Cardiac muscle cell (in vitro differentiated cells and primary cell): ENCODE measurements at regions not wholly inside any gene's neighbourhood (a gene's known extent, or its start where the extent isn't known, plus 50 kb on each side); places are given as distances from the start of the nearest gene placed in this dataset.

ENCODE experiments used
- DNase-seq, 2 donors: peaks; one replicate each; pipeline versions ENCODE4 v3.0.0 to v3.0.0-alpha.2; 2010 to 2017; ENCODE audit warnings: low read depth in 1 of 2, low spot score in 1 of 2
- H3K27ac ChIP-seq: fragments of 200-600 bp; sonication (generic); 2 replicates; pipeline ENCODE4 v1.5.1; 2016
- H3K27me3 ChIP-seq: fragments of 200-600 bp; sonication (generic); 2 replicates; pipeline ENCODE4 v1.6.0; 2016; ENCODE audit warnings: control low read depth
- H3K36me3 ChIP-seq: fragments of 200-600 bp; sonication (generic); 2 replicates; pipeline ENCODE4 v1.5.1; 2016; ENCODE audit warnings: control low read depth
- H3K4me1 ChIP-seq: fragments of 200-600 bp; sonication (generic); 2 replicates; pipeline ENCODE4 v1.8.1; 2017; ENCODE audit warnings: low read depth, mild to moderate bottlenecking, mixed run types
- H3K4me3 ChIP-seq: fragments of 200-600 bp; sonication (generic); 2 replicates; pipeline ENCODE4 v1.5.1; 2016; ENCODE audit warnings: mild to moderate bottlenecking
- H3K9me3 ChIP-seq: fragments of 200-600 bp; sonication (generic); 2 replicates; pipeline ENCODE4 v1.5.1; 2017; ENCODE audit warnings: low read depth, mild to moderate bottlenecking, control low read depth
- TF ChIP-seq, protein P1 (sequence below): IDR thresholded peaks from 2 replicates; pipeline ENCODE4 v1.5.1; 2012; ENCODE audit warnings: low read depth, mild to moderate bottlenecking, low read length

DNA sequence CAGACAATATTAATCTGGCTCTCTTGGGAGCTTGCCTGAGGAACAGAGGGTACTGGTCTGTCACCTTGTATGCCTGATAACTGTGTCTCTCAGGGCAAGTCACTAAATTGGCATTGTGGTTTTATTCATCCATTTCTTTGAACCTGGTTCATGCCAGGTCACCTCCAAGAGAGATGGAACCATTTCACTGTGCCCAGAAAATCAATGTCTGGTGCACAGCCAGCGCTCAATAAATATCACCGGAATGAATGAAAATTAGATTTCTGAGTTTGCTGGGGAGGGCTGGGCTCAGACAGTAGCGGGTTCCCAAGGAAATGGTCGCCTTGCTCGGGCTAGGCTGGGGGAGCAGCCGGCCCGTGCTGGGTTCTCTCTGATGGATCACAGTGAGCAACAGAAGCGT is 64.1 kb upstream of the BAIAP2L1 start:
- DNase-seq: no peak
- Histone ChIP-seq H3K4me3 (no peak overlapping the region), H3K27ac (no peak overlapping the region)

DNA sequence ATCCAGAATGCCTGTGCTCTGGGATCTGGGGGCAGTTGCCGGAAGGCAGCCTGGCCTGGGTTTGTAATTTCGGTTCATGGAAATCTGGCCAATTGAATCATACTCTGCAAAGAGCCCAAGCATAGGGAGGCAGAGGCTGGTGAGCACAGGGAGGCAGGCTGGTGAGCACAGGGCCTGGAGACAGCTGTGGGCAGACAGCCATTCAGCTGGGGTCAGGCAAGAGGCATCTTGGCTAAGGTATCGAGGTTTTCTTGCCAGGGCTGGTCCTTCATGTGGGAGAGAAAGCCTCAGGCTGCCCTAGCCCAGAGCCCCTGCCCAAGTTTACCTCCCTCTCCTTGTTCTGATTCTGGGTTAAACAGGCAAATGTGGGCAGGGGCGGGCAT is 63.7 kb upstream of the BAIAP2L1 start:
- Histone ChIP-seq H3K27ac (no peak overlapping the region), H3K36me3 (no peaks in the 10 kb centered on the region), H3K27me3 (peaks cover 6% of the 10 kb centered on the region), H3K4me3 (no peak overlapping the region), H3K4me1 (no peaks in the 10 kb centered on the region), H3K9me3 (no peaks in the 10 kb centered on the region)
- TF ChIP-seq, protein P1, sequence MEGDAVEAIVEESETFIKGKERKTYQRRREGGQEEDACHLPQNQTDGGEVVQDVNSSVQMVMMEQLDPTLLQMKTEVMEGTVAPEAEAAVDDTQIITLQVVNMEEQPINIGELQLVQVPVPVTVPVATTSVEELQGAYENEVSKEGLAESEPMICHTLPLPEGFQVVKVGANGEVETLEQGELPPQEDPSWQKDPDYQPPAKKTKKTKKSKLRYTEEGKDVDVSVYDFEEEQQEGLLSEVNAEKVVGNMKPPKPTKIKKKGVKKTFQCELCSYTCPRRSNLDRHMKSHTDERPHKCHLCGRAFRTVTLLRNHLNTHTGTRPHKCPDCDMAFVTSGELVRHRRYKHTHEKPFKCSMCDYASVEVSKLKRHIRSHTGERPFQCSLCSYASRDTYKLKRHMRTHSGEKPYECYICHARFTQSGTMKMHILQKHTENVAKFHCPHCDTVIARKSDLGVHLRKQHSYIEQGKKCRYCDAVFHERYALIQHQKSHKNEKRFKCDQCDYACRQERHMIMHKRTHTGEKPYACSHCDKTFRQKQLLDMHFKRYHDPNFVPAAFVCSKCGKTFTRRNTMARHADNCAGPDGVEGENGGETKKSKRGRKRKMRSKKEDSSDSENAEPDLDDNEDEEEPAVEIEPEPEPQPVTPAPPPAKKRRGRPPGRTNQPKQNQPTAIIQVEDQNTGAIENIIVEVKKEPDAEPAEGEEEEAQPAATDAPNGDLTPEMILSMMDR: no peak
- DNase-seq: no peak

More for the DNA sequence above, 64.1 kb upstream of the BAIAP2L1 start:
- H3K36me3 ChIP-seq: no peaks in the 10 kb centered on the region
- TF ChIP-seq, protein P1: no peak
- H3K4me1 ChIP-seq: no peaks in the 10 kb centered on the region
- H3K9me3 ChIP-seq: no peaks in the 10 kb centered on the region
- peaks cover 6% of the 10 kb centered on the region for H3K27me3 ChIP-seq

DNA sequence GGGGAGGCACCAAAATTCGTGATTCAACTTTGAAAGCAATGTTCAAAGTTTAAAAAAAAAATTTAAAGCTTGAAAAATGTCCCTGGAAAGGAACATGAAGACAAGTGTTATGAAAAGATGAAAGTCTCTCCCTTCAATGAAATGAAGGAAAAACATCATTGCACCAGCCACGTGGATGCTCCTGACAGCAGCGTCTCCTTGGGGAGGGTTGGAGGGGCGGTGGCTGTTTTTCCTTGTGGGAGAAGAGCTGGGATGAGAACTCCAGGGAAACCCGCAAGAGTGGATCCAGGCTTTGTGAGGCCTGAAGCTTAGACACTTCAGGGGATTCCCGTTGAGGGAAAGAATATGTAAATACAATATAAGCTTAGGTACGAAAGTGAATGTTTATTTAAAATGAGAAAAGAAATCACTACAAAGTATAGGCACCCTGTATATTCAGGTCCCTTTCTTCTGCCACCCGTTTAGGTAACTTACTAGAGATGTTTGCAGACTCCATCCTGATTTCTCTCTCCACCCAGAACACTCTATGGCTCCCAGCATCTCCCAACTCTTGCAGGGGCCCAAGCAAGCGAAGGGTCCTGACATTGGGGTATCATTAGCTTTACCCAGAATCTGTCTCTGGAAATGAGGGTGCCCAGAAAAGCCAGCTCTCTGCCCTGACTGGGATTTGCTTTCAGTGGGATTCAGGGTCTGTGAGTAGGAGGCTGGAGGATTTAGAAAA is 63.1 kb upstream of the BAIAP2L1 start:
- Histone ChIP-seq H3K36me3 (no peaks in the 10 kb centered on the region), H3K4me3 (no peak overlapping the region), H3K27me3 (peaks cover 6% of the 10 kb centered on the region), H3K4me1 (no peaks in the 10 kb centered on the region), H3K27ac (no peak overlapping the region), H3K9me3 (no peaks in the 10 kb centered on the region)
- TF ChIP-seq, protein P1: no peak
- no peak for DNase-seq

DNA sequence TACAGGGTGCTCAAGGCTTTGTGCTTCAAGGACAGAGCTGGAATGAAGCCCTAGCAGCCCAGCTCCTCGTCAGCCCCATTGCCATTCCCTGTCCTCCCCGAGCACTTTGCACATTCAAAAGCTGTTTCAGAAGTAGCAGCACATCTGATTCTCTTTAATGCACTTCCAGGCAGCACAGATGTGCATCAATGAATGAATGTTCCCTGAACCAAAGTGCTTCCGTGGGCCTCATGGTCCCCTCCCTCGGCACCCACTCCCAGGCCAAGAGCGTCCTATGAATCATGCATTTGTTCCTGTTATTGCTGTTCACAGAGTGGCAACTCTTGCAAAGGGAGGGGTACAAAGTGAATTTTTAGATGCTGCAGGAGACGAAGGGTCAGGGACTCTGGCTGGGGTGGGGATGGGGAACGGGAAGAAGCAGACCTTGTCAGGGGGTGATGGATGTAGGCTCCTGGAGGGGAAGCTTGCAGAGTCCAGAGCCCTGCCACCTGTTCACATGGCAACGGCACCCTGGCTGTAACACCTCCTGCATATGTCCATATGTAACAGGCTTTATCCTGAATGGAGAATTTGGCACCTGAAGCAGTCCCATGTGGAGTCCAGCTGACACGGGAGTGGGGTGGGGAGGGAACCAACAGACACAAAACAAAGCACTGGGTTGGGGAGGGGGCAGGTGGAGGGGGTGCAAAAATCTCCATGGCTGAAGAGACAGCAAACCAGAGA is 62.2 kb upstream of the BAIAP2L1 start:
- Histone ChIP-seq H3K4me1 (no peaks in the 10 kb centered on the region), H3K36me3 (no peaks in the 10 kb centered on the region)
- TF ChIP-seq, protein P1: no peak

DNA sequence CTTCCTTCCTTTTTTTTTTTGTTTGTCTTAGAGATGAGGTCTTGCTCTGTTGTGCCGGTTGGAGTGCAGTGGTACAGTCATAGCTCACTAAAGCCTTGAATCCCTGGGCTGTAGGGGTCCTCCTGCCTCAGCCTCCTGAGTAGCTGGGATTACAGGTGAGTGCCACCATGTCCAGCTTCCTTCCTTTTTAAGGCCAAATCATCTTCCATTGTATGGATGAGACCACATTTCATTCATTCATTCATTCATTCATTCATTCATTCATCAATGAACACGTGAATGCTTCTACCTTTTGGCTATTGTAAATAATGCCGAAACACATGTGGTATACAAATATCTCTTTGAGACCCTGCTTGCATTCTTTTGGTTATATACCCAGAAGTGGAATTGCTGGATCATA is 60.0 kb upstream of the BAIAP2L1 start:
- H3K9me3 ChIP-seq: no peaks in the 10 kb centered on the region
- H3K27ac ChIP-seq: no peak overlapping the region
- TF ChIP-seq, protein P1: no peak
- no peak overlapping the region for H3K4me3 ChIP-seq
- H3K27me3 ChIP-seq: peaks cover 6% of the 10 kb centered on the region
- no peak for DNase-seq
- H3K36me3 ChIP-seq: no peaks in the 10 kb centered on the region
- no peaks in the 10 kb centered on the region for H3K4me1 ChIP-seq

More for the DNA sequence above, 62.2 kb upstream of the BAIAP2L1 start:
- DNase-seq: no peak
- Histone ChIP-seq H3K4me3 (no peak overlapping the region), H3K27ac (no peak overlapping the region), H3K27me3 (peaks cover 6% of the 10 kb centered on the region), H3K9me3 (no peaks in the 10 kb centered on the region)
